NCI-H345 (cell line): ENCODE measurements at regions not wholly inside any gene's neighbourhood (a gene's known extent, or its start where the extent isn't known, plus 50 kb on each side); places are given as distances from the start of the nearest gene placed in this dataset.
"Not testable (repeated sequence)": the region's sequence is repeated elsewhere in the genome, so short reads cannot be mapped to it uniquely, and the experiment has no call there.

Experiments
- DNase-seq: peaks from one replicate; lab custom pipeline; 2025; lab: John Stamatoyannopoulos, UW

GRCh38 chr17:12195418-12195817 lies 174.7 kb downstream of the MAP2K4 start:
- DNase-seq, result no peak

GRCh38 chr17:12201294-12201880 lies 180.7 kb downstream of the MAP2K4 start:
- DNase-seq, result no peak

- no peak for DNase-seq
These were observed 189.0 kb downstream of the MAP2K4 start for GRCh38 chr17:12209632-12210191.

GRCh38 chr17:12220714-12221439 lies 200.2 kb downstream of the MAP2K4 start:
- not testable (repeated sequence) for DNase-seq

GRCh38 chr17:12222392-12222791 lies 201.7 kb downstream of the MAP2K4 start:
- no peak for DNase-seq

- no peak for DNase-seq
These were observed 206.9 kb downstream of the MAP2K4 start for GRCh38 chr17:12227547-12227946.

- no peak for DNase-seq
These were observed 208.7 kb downstream of the MAP2K4 start for GRCh38 chr17:12229335-12229734.

- no peak for DNase-seq
These were observed 210.0 kb downstream of the MAP2K4 start for GRCh38 chr17:12230481-12231354.

GRCh38 chr17:12231355-12231682 lies 210.6 kb downstream of the MAP2K4 start:
- DNase-seq, result no peak

GRCh38 chr17:12239021-12239420 lies 218.3 kb downstream of the MAP2K4 start:
- not testable (repeated sequence) for DNase-seq

- DNase-seq, result no peak
These were observed 221.8 kb downstream of the MAP2K4 start for GRCh38 chr17:12242345-12242954.

- no peak for DNase-seq
These were observed 227.1 kb downstream of the MAP2K4 start for GRCh38 chr17:12247761-12248160.

GRCh38 chr17:12250973-12251372 lies 230.3 kb downstream of the MAP2K4 start:
- DNase-seq, result no peak

- no peak for DNase-seq
These were observed 231.8 kb downstream of the MAP2K4 start for GRCh38 chr17:12252462-12252861.

GRCh38 chr17:12254460-12254859 lies 233.8 kb downstream of the MAP2K4 start:
- no peak for DNase-seq

GRCh38 chr17:12256380-12256995 lies 235.8 kb downstream of the MAP2K4 start:
- peak; percentile 48 for DNase-seq

GRCh38 chr17:12257176-12257575 lies 236.5 kb downstream of the MAP2K4 start:
- no peak for DNase-seq

GRCh38 chr17:12261354-12261753 lies 240.7 kb downstream of the MAP2K4 start:
- DNase-seq, result no peak

- DNase-seq, result no peak
These were observed 249.1 kb downstream of the MAP2K4 start for GRCh38 chr17:12269751-12270150.

GRCh38 chr17:12277827-12278226 lies 257.1 kb downstream of the MAP2K4 start:
- DNase-seq, result no peak

- DNase-seq, result no peak
These were observed 261.4 kb downstream of the MAP2K4 start for GRCh38 chr17:12282056-12282455.

GRCh38 chr17:12287953-12288352 lies 267.3 kb downstream of the MAP2K4 start:
- no peak for DNase-seq
